GM12875 (cell line): ENCODE measurements at regions not wholly inside any gene's neighbourhood (a gene's known extent, or its start where the extent isn't known, plus 50 kb on each side); places are given as distances from the start of the nearest gene placed in this dataset.
"Not testable (repeated sequence)": the region's sequence is repeated elsewhere in the genome, so short reads cannot be mapped to it uniquely, and the experiment has no call there.

Source experiments
- H3K4me3 ChIP-seq: one replicate; pipeline ENCODE4 v1.5.1; 2011; ENCODE audit warnings: low read depth, low read length, control low read depth
- TF ChIP-seq, protein P1 (sequence below): IDR thresholded peaks from 2 replicates; pipeline ENCODE4 v1.5.1; 2011; ENCODE audit warnings: low read depth, mild to moderate bottlenecking, control low read depth, inconsistent platforms, low read length, moderate library complexity, borderline replicate concordance; ENCODE audit not compliant: insufficient read depth

DNA sequence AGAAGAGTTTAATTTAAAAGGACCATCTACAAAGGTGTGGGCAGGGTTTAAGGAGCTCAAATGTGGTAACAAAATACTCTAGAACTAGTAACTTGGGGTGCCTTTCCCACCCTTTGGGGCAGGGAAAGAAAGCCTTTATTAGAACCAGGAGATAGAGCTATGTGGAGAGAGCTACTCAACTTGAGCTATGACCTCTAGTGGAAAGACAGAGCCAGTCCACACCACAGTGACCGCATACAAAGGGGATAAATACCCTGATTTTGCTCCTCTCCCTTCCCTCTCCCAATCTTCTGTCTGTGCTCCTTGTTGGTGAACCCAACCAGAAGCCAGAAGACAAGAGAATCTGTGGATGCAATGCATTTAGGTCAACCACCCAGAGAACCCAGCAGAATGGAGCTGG is 54.4 kb upstream of the JAK1 start:
- H3K4me3 ChIP-seq = no peak overlapping the region

DNA sequence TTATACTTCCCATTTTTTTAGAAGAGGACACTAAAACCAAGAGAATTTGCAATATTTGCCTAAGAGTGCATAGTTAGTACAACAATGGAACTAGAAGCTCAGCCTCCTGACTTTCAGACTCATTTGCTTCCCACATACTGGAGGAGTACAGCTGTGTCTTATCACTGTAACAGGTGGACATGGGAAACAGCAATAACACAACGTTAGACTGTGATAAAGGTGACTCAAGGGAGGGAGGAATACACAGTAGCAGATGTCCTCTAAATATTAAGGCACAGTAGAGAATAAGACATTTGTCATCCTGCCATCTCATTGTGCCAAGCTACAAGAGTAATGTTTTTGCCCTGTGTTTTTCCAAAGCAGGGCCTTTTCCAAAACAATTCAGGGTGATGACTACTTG is 55.4 kb upstream of the JAK1 start:
- TF ChIP-seq, protein P1, sequence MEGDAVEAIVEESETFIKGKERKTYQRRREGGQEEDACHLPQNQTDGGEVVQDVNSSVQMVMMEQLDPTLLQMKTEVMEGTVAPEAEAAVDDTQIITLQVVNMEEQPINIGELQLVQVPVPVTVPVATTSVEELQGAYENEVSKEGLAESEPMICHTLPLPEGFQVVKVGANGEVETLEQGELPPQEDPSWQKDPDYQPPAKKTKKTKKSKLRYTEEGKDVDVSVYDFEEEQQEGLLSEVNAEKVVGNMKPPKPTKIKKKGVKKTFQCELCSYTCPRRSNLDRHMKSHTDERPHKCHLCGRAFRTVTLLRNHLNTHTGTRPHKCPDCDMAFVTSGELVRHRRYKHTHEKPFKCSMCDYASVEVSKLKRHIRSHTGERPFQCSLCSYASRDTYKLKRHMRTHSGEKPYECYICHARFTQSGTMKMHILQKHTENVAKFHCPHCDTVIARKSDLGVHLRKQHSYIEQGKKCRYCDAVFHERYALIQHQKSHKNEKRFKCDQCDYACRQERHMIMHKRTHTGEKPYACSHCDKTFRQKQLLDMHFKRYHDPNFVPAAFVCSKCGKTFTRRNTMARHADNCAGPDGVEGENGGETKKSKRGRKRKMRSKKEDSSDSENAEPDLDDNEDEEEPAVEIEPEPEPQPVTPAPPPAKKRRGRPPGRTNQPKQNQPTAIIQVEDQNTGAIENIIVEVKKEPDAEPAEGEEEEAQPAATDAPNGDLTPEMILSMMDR = no peak

More for the DNA sequence above, 54.4 kb upstream of the JAK1 start:
- TF ChIP-seq, protein P1 = 0 out of 2 replicates have a peak, but pooled peaks have one; percentile 18

DNA sequence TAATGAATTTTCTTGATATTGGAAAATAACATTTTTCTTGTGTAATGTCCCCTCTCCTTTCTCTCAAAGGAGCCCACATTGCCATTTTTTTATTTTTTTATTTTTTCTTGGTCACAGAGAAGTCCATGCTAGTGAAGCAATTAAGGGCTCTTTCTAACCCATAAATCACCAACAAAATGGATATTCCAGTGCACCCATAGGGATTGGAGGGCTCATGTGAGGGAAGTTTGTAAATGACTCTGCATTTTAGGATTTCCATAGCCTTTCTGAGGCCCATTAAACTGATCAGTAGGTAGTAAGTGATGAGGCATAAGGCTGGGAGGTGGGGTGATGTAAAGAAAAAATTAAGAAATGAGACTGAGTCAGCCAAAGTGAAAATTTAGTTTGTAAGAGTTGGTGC is 55.9 kb upstream of the JAK1 start:
- H3K4me3 ChIP-seq = no peak overlapping the region
- TF ChIP-seq, protein P1 = no peak

More for the DNA sequence above, 55.4 kb upstream of the JAK1 start:
- no peak overlapping the region for H3K4me3 ChIP-seq

DNA sequence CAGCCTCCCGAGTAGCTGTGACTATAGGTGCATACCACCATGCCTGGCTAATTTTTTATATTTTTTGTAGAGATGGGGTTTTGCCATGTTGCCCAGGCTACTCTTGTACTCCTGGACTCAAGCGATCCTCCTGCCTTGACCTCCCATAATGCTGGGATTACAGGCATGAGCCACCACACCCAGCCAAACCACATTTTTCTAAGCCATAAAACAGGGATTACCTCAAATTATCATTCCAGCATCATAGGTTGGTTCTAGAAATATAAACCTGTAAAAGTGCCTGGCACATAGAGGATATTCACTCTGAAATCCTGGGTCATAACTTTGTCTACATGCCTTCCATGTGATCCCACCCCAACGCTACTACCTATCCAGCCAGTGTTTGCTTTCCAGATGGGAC is 59.4 kb upstream of the JAK1 start:
- TF ChIP-seq, protein P1 = no peak
- H3K4me3 ChIP-seq = no peak overlapping the region

DNA sequence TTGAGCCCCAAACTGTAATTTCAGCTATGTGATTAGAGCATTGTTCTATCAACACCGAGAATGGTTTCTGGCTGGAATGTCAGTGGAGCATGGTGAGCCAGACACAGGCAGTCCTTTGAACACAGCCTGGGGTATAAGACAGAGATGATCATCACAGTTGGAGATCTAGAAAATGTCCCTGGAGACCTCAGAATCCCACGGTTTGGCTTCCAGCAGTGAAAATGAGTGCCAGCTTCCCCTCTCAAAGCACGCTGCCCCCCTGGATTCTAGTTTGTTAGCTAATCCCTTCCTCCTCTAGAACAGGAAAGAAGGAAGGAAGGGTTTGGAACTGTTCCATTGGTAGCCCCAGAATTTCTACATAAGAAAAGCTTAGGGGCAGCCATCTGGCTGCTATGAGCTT is 59.9 kb upstream of the JAK1 start:
- no peak overlapping the region for H3K4me3 ChIP-seq
- TF ChIP-seq, protein P1 = no peak

DNA sequence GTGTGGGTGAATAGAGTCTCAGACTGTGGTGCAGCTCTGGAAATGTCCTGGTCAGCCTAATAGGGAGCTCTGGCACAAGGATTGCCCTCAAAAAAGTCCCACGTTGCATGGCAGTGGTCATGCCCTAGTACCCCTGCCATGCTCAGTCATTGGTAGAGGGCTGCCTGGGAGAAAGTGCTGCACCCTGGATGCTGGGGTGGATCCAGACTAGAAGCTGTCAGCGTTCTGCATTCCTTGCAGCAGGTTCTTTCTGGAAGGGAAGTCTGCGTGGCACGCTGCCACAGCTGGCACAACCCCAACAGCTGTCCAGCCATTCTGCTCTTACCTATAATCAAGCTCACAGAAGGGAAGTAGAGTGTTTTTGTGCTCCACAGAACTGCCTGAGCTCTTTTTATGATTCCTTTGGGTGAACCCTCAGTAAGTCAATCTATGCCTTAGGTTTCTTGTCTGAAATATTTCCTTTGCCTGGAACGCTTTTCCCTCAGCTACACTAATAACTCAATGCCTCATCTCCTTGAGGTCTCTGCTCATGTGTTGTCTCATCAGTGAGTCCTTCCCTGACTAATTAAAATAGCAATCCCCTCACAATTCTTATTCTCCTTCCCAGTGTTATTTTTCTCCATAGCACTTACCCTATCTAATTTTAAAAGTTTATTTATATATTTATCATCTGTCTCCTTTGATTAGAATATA is 61.5 kb upstream of the JAK1 start:
- TF ChIP-seq, protein P1 = no peak

DNA sequence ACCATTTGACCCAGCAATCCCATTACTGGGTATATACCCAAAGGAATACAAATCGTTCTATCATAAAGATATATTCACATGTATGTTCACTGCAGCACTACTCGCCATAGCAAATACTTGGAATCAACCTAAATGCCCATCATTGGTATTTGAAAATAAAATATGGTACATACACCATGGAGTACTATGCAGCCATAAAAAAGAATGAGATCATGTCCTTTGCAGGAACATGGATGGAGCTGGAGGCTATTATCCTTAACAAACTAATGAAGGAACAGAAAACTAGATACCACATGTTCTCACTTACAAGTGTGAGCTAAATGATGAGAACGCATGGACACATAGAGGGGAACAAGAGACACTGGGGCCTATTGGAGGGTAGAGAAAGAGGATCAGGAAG is 63.1 kb upstream of the JAK1 start:
- not testable (repeated sequence) for H3K4me3 ChIP-seq

More for the DNA sequence above, 61.5 kb upstream of the JAK1 start:
- H3K4me3 ChIP-seq = no peak overlapping the region

DNA sequence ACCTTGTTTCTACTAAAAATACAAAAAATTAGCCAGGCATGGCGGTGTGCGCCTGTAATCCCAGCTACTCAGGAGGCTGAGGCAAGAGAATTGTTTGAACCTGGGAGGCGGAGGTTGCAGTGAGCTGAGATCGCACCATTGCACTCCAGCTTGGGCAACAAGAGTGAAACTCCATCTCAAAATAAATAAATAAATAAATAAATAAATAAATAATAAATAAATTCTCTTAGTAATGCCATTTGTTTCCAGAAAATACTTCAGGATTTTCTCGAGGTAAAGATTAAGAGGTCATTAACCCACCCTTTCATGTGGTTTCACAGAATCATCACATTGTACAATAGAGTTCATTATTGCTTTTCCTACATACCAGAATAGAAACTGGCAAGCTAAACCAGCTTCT is 68.5 kb upstream of the JAK1 start:
- H3K4me3 ChIP-seq = not testable (repeated sequence)
